Loucy (cell line): ENCODE measurements at regions not wholly inside any gene's neighbourhood (a gene's known extent, or its start where the extent isn't known, plus 50 kb on each side); places are given as distances from the start of the nearest gene placed in this dataset.

Experiments
- H2AFZ ChIP-seq: fragments of 200-600 bp; sonication (generic); 2 replicates; pipeline ENCODE4 v1.6.0; 2016; ENCODE audit warnings: antibody characterized with exemption, mild to moderate bottlenecking, low read length, moderate library complexity
- H3F3A ChIP-seq: fragments of 200-600 bp; 2 replicates; pipeline ENCODE4 v1.6.0; 2016; ENCODE audit warnings: antibody characterized with exemption, low read depth, mild to moderate bottlenecking
- H3K27me3 ChIP-seq: fragments of 200-600 bp; sonication (generic); 2 replicates; pipeline ENCODE4 v1.6.1; 2014; ENCODE audit warnings: low read length, mild to moderate bottlenecking; ENCODE audit not compliant: insufficient read depth, poor library complexity, severe bottlenecking
- H3K36me3 ChIP-seq: fragments of 200-600 bp; sonication (generic); 2 replicates; pipeline ENCODE4 v1.6.1; 2016; ENCODE audit warnings: low read length; ENCODE audit not compliant: insufficient read depth
- H3K4me1 ChIP-seq: fragments of 200-600 bp; sonication (generic); 2 replicates; pipeline ENCODE4 v1.5.1; 2014; ENCODE audit warnings: low read length, mild to moderate bottlenecking; ENCODE audit not compliant: insufficient read depth, poor library complexity, severe bottlenecking
- H3K4me2 ChIP-seq: fragments of 200-600 bp; sonication (generic); 2 replicates; pipeline ENCODE4 v1.6.0; 2014; ENCODE audit warnings: antibody characterized with exemption, low read length, low read depth, mild to moderate bottlenecking; ENCODE audit not compliant: poor library complexity, severe bottlenecking
- H3K4me3 ChIP-seq: fragments of 200-600 bp; sonication (generic); 2 replicates; pipeline ENCODE4 v1.5.1; 2014; ENCODE audit warnings: low read length, mild to moderate bottlenecking, mixed read lengths; ENCODE audit not compliant: poor library complexity, severe bottlenecking
- H3K79me2 ChIP-seq: fragments of 200-600 bp; sonication (generic); 2 replicates; pipeline ENCODE4 v1.6.1; 2014; ENCODE audit warnings: low read length; ENCODE audit not compliant: insufficient read depth
- H3K9ac ChIP-seq: fragments of 200-600 bp; sonication (generic); 2 replicates; pipeline ENCODE4 v1.6.0; 2014; ENCODE audit warnings: mild to moderate bottlenecking, low read depth, low read length, moderate library complexity; ENCODE audit not compliant: poor library complexity, severe bottlenecking
- H3K9me2 ChIP-seq: fragments of 200-600 bp; sonication (generic); replicated peaks from 2 replicates; pipeline ENCODE4 v1.6.1; 2016; ENCODE audit warnings: low read depth, low read length, mixed read lengths
- H3K9me3 ChIP-seq: fragments of 200-600 bp; sonication (generic); 2 replicates; pipeline ENCODE4 v1.6.1; 2014; ENCODE audit warnings: mild to moderate bottlenecking, antibody characterized with exemption, low read length, low read depth; ENCODE audit not compliant: insufficient read depth
- H4K20me1 ChIP-seq: fragments of 200-600 bp; sonication (generic); 2 replicates; pipeline ENCODE4 v1.6.0; 2014; ENCODE audit warnings: antibody characterized with exemption, low read length, mild to moderate bottlenecking; ENCODE audit not compliant: insufficient read depth, poor library complexity, severe bottlenecking
- EZH2phosphoT487 ChIP-seq: fragments of 200-600 bp; IDR thresholded peaks from 2 replicates; pipeline ENCODE4 v1.6.1; 2018; ENCODE audit warnings: antibody characterized with exemption, mild to moderate bottlenecking, moderate library complexity, borderline replicate concordance
- TF ChIP-seq, protein P1 (sequence below): fragments of 200-600 bp; sonication (generic); conservative IDR thresholded peaks from 2 replicates; pipeline ENCODE4 v1.5.1; 2014; ENCODE audit warnings: mild to moderate bottlenecking, antibody characterized with exemption, low read length

DNA sequence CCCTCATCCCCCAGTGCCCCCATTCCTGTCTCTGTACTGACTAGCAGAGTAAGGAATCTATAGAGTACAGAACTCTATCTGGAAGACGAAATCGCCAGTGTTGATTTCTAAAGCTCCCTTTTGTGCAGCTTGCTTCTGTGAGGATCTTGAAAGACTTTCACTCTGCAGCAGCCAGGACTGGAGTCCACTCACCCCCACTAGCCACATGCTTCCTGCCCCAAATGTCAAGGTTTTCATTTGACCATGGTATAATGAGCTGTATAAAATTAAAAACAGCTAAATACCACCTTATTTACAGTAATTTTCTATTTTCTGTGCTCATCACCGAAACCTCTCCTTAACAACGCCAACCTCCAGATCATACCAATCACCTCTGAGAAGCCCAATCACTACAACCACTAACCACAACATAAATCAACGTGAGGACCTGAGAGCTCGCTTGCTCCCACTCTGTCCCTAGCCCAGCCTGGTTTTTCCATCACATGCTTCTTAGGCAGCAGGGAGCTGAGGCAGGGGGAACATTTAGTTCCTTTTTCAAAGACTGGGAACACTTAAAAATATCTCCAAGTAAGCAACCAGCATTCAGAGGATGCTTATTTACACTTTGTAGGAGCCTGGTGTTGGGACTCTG is 56.1 kb upstream of the IRF2BP2 start:
- TF ChIP-seq EZH2phosphoT487, result no peak
- TF ChIP-seq, protein P1, sequence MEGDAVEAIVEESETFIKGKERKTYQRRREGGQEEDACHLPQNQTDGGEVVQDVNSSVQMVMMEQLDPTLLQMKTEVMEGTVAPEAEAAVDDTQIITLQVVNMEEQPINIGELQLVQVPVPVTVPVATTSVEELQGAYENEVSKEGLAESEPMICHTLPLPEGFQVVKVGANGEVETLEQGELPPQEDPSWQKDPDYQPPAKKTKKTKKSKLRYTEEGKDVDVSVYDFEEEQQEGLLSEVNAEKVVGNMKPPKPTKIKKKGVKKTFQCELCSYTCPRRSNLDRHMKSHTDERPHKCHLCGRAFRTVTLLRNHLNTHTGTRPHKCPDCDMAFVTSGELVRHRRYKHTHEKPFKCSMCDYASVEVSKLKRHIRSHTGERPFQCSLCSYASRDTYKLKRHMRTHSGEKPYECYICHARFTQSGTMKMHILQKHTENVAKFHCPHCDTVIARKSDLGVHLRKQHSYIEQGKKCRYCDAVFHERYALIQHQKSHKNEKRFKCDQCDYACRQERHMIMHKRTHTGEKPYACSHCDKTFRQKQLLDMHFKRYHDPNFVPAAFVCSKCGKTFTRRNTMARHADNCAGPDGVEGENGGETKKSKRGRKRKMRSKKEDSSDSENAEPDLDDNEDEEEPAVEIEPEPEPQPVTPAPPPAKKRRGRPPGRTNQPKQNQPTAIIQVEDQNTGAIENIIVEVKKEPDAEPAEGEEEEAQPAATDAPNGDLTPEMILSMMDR, result no peak
- H3F3A ChIP-seq, result no peaks in the 10 kb centered on the region
- no peaks in the 10 kb centered on the region for H3K4me1 ChIP-seq
- H3K9me3 ChIP-seq, result no peaks in the 10 kb centered on the region
- no peaks in the 10 kb centered on the region for H3K79me2 ChIP-seq
- no peaks in the 10 kb centered on the region for H4K20me1 ChIP-seq
- H3K36me3 ChIP-seq, result no peaks in the 10 kb centered on the region
- no peaks in the 10 kb centered on the region for H3K9me2 ChIP-seq
- H3K27me3 ChIP-seq, result no peaks in the 10 kb centered on the region
- H3K9ac ChIP-seq, result no peak overlapping the region
- no peak overlapping the region for H2AFZ ChIP-seq
- H3K4me3 ChIP-seq, result no peak overlapping the region
- no peak overlapping the region for H3K4me2 ChIP-seq

GRCh38 chr1:234662148-234662547 is 52.2 kb upstream of the IRF2BP2 start:
- H3K4me2 ChIP-seq, result no peak overlapping the region
- no peaks in the 10 kb centered on the region for H4K20me1 ChIP-seq
- no peaks in the 10 kb centered on the region for H3K27me3 ChIP-seq
- peaks cover 12% of the 10 kb centered on the region for H3K4me1 ChIP-seq
- H3K36me3 ChIP-seq, result no peaks in the 10 kb centered on the region
- H3K9me3 ChIP-seq, result no peaks in the 10 kb centered on the region
- no peak overlapping the region for H2AFZ ChIP-seq
- H3K79me2 ChIP-seq, result no peaks in the 10 kb centered on the region
- TF ChIP-seq, protein P1, result no peak
- TF ChIP-seq EZH2phosphoT487, result no peak
- H3K4me3 ChIP-seq, result no peak overlapping the region
- H3K9me2 ChIP-seq, result no peaks in the 10 kb centered on the region
- no peaks in the 10 kb centered on the region for H3F3A ChIP-seq
- no peak overlapping the region for H3K9ac ChIP-seq

DNA sequence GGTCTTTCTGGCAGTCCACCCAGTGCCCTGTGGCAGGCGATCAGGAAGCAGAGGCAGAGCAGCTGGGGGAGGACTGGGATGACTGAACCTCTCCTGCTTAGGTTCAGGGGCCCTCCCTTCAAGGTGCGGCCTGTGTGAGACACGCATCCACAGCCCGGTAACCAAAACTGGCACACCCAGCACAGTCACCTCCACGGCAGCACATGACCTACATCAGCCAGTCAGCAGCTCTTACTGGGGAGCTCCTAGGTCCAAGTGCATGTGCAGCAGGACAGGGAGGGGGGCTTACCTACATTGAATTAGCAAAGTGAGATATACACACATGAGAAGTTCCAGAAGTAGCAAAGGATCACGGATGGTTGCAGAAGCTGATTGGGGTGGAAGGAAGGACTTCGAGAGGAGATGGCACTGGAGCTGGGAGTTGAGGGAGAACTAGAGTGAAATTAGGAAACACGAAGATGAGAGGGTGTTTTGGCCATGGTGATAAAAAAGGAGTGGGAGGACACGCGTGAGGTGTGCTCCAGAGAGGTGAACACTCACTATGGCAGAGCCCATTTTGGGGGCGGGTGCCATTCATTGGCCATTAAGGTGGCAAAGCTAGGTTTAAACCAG is 51.4 kb upstream of the IRF2BP2 start:
- H3K9ac ChIP-seq, result no peak overlapping the region
- no peaks in the 10 kb centered on the region for H3K9me3 ChIP-seq
- no peaks in the 10 kb centered on the region for H3F3A ChIP-seq
- no peaks in the 10 kb centered on the region for H3K36me3 ChIP-seq
- H2AFZ ChIP-seq, result no peak overlapping the region
- no peaks in the 10 kb centered on the region for H3K27me3 ChIP-seq
- H3K4me2 ChIP-seq, result no peak overlapping the region
- TF ChIP-seq EZH2phosphoT487, result no peak
- TF ChIP-seq, protein P1, result no peak
- H3K4me3 ChIP-seq, result no peak overlapping the region
- H3K9me2 ChIP-seq, result no peaks in the 10 kb centered on the region
- no peaks in the 10 kb centered on the region for H4K20me1 ChIP-seq
- H3K4me1 ChIP-seq, result peaks cover 16% of the 10 kb centered on the region
- H3K79me2 ChIP-seq, result no peaks in the 10 kb centered on the region
